RWPE2 (cell line): ENCODE measurements at regions not wholly inside any gene's neighbourhood (a gene's known extent, or its start where the extent isn't known, plus 50 kb on each side); places are given as distances from the start of the nearest gene placed in this dataset.
A peak's percentile ranks its signal among the peaks of the same experiment; 100 is the strongest.

Source experiments
- ATAC-seq: fragments of 200-7000 bp; cut with Tn5 transposase; 3 replicates; pipeline ENCODE4 v1.9.1; 2021; ENCODE audit warnings: low read depth
- DNase-seq: peaks from one replicate; pipeline ENCODE4 v3.0.0-alpha.2; 2020; ENCODE audit warnings: low spot score
- H3K27ac ChIP-seq: fragments of 450-650 bp; 2 replicates; pipeline ENCODE4 v1.5.1; 2017; ENCODE audit warnings: mild to moderate bottlenecking; ENCODE audit not compliant: poor library complexity, severe bottlenecking
- H3K27me3 ChIP-seq: fragments of 250-450 bp; sonication (Bioruptor Pico); 2 replicates; pipeline ENCODE4 v1.5.1; 2021; ENCODE audit warnings: mild to moderate bottlenecking, moderate library complexity; ENCODE audit not compliant: insufficient read depth, poor library complexity, severe bottlenecking
- H3K36me3 ChIP-seq: fragments of 250-450 bp; sonication (Bioruptor Pico); 2 replicates; pipeline ENCODE4 v1.5.1; 2020; ENCODE audit warnings: low read depth, mild to moderate bottlenecking, moderate library complexity
- H3K4me1 ChIP-seq: fragments of 250-450 bp; sonication (Bioruptor Pico); 2 replicates; pipeline ENCODE4 v1.5.1; 2021; ENCODE audit warnings: mild to moderate bottlenecking, moderate library complexity; ENCODE audit not compliant: insufficient read depth, poor library complexity, severe bottlenecking
- H3K4me3 ChIP-seq: fragments of 250-450 bp; sonication (Bioruptor Pico); 2 replicates; pipeline ENCODE4 v1.5.1; 2021; ENCODE audit warnings: mild to moderate bottlenecking, moderate library complexity; ENCODE audit not compliant: severe bottlenecking
- H3K9me3 ChIP-seq: fragments of 250-450 bp; sonication (Bioruptor Pico); 2 replicates; pipeline ENCODE4 v1.5.1; 2021; ENCODE audit warnings: mild to moderate bottlenecking, moderate library complexity; ENCODE audit not compliant: severe bottlenecking
- TF ChIP-seq, protein P1 (sequence below): fragments of 450-650 bp; IDR thresholded peaks from one replicate; pipeline ENCODE4 v1.5.1; 2017; ENCODE audit warnings: mild to moderate bottlenecking, moderate library complexity; ENCODE audit not compliant: poor library complexity, severe bottlenecking

DNA sequence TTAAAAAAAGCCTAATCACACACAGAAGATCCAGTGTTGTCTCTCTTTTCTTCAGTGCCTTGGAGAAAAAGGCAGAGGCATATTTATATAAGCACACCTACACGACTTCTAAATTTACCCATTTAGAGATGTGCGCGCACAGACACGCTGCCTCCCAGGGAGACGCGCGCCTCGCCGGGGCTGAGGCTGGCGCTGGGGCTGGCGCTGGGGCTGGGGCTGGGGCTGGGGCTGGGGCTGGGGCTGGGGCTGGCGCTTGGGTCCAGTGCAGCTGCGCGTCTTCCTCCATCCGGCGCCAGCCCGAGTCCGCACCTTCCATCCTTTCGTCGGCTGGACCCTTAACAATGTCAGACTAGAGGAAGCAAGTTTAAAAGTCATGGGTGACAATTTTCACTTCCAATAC, 118.4 kb upstream of the ARID2 start:
- Histone ChIP-seq H3K4me3 (no peak overlapping the region), H3K4me1 (peaks cover 9% of the 10 kb centered on the region), H3K27me3 (no peaks in the 10 kb centered on the region), H3K9me3 (no peaks in the 10 kb centered on the region), H3K27ac (no peak overlapping the region), H3K36me3 (no peaks in the 10 kb centered on the region)
- TF ChIP-seq, protein P1, sequence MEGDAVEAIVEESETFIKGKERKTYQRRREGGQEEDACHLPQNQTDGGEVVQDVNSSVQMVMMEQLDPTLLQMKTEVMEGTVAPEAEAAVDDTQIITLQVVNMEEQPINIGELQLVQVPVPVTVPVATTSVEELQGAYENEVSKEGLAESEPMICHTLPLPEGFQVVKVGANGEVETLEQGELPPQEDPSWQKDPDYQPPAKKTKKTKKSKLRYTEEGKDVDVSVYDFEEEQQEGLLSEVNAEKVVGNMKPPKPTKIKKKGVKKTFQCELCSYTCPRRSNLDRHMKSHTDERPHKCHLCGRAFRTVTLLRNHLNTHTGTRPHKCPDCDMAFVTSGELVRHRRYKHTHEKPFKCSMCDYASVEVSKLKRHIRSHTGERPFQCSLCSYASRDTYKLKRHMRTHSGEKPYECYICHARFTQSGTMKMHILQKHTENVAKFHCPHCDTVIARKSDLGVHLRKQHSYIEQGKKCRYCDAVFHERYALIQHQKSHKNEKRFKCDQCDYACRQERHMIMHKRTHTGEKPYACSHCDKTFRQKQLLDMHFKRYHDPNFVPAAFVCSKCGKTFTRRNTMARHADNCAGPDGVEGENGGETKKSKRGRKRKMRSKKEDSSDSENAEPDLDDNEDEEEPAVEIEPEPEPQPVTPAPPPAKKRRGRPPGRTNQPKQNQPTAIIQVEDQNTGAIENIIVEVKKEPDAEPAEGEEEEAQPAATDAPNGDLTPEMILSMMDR = no peak
- DNase-seq (no peak), ATAC-seq (no peak)

- Histone ChIP-seq H3K27me3 (no peaks in the 10 kb centered on the region), H3K4me1 (peaks cover 9% of the 10 kb centered on the region), H3K4me3 (no peak overlapping the region), H3K9me3 (no peaks in the 10 kb centered on the region), H3K36me3 (no peaks in the 10 kb centered on the region), H3K27ac (no peak overlapping the region)
- TF ChIP-seq, protein P1 = no peak
- no peak for ATAC-seq
- DNase-seq = no peak
Measured at GRCh38 chr12:45611495-45611894, 118.0 kb upstream of the ARID2 start.

DNA sequence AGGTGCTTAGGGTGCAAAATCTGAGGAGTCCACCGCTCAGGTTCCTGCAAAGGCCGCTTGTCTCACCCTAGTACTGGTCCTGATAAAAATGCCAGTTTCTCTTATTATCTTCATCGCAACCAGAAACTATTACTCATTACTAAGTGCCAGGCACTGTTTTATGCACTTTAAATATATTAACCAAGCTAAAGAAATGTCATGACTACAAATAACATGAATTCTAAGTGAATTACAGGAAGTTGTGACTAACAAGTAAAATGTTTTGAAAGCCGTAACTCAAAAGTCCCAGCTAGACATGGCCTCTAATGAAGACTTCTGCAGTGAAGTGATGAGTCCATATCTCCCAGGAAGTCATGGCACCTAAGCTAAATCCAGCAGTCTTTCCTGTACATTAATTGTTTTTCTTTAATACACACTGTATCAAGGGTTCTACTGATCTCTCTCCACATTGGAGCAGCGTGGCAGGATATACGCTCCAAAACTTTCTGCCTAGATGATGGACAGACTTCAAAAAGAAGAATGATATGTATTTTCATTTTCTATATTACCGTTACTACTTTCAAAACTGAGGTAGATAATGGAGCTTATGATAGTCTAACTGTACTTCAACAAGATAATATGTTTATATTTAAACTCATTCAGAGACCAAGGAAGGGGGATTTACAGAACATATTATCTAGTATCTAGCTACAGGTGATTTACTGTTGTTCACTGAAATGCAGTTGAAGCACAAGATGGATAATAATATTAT, 117.3 kb upstream of the ARID2 start:
- no peaks in the 10 kb centered on the region for H3K9me3 ChIP-seq
- ATAC-seq (peak; percentile 20; the same call in 1 of the 3 replicates), DNase-seq (no peak)
- no peak overlapping the region for H3K27ac ChIP-seq
- TF ChIP-seq, protein P1 = no peak
- H3K36me3 ChIP-seq = no peaks in the 10 kb centered on the region
- no peak overlapping the region for H3K4me3 ChIP-seq
- no peaks in the 10 kb centered on the region for H3K27me3 ChIP-seq
- peaks cover 9% of the 10 kb centered on the region for H3K4me1 ChIP-seq

- Histone ChIP-seq H3K36me3 (no peaks in the 10 kb centered on the region), H3K27ac (no peak overlapping the region), H3K27me3 (no peaks in the 10 kb centered on the region), H3K4me1 (peaks cover 9% of the 10 kb centered on the region), H3K4me3 (no peak overlapping the region), H3K9me3 (no peaks in the 10 kb centered on the region)
- no peak for DNase-seq
- TF ChIP-seq, protein P1 = no peak
- ATAC-seq = no peak
Measured at GRCh38 chr12:45613296-45613695, 116.2 kb upstream of the ARID2 start.

DNA sequence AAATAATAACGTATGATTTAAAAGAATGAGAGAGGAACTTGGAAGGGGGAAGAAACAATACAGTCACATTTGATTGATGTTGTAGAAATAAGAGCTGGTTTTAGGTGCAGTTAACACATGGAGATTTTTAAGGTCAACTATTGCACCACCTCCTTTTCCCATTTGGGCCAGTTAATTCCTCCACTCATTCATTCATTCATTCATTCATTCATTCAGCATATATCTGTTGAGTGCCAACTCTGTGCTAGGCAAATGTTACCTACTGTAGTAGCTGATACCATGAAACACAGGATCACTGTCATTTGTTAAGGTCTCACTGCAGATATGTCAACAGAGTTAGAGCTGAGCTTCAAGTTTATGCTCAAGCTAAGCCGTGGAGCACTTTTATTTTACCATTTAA, 115.7 kb upstream of the ARID2 start:
- H3K36me3 ChIP-seq = no peaks in the 10 kb centered on the region
- DNase-seq (no peak), ATAC-seq (no peak)
- TF ChIP-seq, protein P1 = no peak
- H3K4me1 ChIP-seq = peaks cover 9% of the 10 kb centered on the region
- H3K4me3 ChIP-seq = no peak overlapping the region
- no peaks in the 10 kb centered on the region for H3K27me3 ChIP-seq
- no peaks in the 10 kb centered on the region for H3K9me3 ChIP-seq
- no peak overlapping the region for H3K27ac ChIP-seq
